NCI-H1048 (cell line): ENCODE measurements at regions not wholly inside any gene's neighbourhood (a gene's known extent, or its start where the extent isn't known, plus 50 kb on each side); places are given as distances from the start of the nearest gene placed in this dataset.

Experiments
- DNase-seq: peaks from one replicate; lab custom pipeline; 2025; lab: John Stamatoyannopoulos, UW

GRCh38 chr12:77352946-77353345, 287.6 kb upstream of the E2F7 start:
- no peak for DNase-seq

DNA sequence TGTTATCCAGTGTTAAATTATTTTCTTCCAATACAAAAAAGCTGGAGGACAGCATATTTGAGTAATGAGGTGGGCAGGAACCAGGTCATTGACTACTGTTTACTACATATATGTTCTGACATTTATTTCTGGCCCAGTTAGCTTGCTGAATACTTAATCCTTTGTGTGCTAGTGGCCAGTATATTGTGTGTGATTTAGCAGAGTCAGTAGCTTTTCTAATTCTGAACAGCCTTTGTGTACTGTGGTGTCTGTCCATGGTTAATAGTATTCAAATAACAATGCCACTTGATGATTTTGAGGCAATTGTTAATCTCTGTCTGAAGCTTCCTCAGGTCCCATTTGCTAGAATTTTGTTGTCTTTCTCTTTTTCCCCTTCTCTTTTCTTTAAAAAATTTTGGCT, 286.5 kb upstream of the E2F7 start:
- no peak for DNase-seq

- no peak for DNase-seq
Measured at GRCh38 chr12:77349689-77350370, 284.5 kb upstream of the E2F7 start.

DNA sequence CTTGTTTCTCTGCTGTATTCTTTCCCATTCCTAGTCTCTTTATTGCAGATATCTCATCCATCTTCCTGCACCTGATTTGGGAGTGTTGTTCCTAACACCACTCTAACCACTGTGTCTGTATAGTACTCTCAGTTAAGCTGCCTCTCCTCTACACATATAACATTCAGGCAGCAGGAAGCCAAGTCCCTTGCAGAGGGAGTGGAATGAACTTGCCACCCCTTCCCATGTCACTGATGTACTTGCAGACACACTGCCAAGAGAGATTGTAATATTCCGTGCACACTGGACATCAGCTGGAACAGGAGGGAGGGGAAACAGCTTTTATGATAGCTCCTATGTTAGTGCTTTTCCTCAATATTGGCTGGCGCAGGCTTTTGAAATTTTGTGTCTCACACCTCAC, 281.6 kb upstream of the E2F7 start:
- DNase-seq, result no peak

DNA sequence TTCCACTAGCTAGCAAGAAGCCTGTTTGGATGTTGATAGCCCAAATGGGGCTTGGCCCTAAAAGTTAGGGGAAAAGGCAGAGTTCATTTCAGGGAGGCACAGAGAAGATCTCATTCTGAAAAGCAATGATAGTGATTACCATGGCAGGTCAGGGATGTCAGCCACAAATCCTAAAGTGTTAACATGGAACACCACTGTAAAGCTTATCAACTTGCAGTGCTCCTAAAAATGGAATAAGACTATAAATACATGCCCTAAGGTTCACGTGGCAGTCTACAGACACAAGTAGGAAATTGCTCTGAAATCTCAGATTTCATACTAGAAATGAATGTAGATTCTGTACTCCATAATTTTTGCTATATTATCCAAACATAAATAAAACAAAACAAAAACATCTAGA, 280.0 kb upstream of the E2F7 start:
- DNase-seq, result no peak

DNA sequence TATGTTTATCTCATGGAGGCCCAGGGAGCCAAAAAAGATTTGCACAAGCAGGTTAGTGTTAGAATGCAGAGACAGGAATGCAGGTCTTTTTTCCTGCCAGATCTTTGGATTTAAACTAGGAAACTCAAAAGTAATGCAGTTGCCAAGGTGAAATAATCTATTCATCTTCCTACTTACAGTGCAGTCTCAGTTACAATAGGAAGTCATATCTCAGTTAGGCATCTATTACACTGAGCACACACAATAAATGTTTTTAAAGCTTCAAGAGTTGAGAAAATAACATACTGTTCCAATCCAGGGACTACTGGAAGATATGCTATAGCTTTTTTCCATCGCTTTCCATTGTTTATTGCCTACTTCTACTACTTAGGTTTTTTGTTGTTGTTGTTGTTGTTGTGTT, 279.3 kb upstream of the E2F7 start:
- no peak for DNase-seq

- DNase-seq, result no peak
Measured at GRCh38 chr12:77343291-77343690, 277.9 kb upstream of the E2F7 start.

- no peak for DNase-seq
Measured at GRCh38 chr12:77342253-77342652, 276.9 kb upstream of the E2F7 start.

DNA sequence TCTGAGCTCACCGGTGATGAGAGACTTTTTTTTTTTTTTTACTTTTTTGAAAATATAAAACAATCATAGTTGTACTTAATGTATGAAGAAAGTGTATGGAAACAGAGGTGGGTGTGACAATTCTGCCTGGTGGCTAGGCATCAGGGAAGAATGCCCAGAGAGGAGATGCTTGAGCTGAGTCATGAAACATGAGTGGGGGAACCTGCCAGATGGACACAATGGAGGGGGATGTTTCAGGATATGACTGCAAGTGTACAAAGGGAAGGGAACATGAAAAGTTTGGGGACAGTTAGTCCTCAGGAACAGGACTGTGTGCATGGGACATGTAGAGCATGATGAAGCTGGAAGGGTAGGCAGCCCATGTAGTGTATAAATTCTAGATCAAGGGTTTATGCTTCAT, 274.2 kb upstream of the E2F7 start:
- DNase-seq, result no peak

DNA sequence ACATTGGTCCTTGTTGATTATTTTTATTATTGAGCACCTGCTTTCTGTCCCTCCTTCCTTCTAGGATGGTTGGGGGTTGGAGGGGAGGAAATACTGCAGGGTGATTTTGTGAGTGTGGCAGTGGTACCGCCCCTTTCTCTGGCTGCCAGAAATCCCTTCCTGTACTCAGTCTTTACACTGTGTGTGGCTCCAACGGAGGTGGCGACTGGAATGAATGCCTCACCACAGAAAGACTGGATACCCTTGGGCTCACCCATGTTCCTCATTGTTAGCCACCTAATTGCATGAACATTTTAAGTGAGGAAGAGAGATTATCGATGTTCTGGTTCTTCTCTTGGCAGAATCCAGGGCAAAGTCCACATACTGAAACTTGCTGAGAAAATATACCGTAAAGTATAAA, 272.0 kb upstream of the E2F7 start:
- DNase-seq, result no peak

GRCh38 chr12:77334806-77335205, 269.4 kb upstream of the E2F7 start:
- DNase-seq, result no peak

DNA sequence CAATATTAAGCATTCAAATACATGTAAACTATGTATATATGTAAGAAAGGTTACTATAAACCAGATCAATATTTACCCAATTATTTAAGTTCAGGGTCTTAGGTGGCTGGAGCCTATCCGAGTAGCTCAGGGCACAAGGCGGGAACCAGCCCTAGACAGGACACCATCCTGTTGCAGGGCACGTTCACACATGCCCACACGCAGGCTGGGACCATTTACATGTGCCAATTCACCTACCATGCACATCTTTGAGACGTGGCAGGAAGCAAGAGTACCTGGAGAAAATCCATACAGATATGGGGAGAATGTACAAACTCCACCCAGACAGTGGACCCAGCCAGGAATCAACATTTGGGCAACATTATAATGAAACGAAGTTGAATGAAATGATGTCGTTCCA, 263.0 kb upstream of the E2F7 start:
- DNase-seq, result no peak

DNA sequence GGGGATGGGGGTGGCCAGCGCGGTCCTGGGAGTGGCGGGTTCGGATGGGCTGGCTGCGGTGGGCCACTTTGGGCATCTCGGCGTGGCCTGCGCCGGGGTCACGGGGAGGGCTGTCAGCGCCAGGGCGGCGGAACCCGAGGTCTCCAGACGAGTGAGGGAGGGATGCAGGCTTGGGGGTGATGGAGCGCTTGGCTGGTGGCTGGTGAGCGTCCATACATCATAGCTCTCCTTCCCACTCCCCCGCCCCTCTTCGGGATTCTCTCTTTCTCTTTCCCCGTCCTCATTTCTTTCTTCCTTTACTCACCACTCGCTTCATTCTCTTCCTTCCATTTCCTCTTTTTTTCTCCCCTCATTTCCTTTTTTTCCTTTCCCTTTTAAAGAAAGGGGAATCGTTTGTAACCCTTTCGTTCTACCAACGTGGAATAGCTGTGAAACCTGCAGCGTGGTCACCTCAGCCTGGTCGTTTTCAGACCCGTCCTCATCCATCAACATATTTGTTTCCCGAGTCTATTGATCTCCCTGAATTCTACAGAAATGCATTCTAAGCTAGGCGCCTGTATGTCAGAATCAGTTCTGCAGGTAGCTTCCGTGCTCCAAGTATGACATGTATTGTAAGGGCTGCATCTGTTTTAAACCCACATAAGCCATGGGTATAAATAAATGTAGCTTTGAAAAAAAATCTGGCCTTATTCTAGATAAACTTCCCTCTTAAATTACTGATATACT, 260.3 kb upstream of the E2F7 start:
- DNase-seq, result no peak

DNA sequence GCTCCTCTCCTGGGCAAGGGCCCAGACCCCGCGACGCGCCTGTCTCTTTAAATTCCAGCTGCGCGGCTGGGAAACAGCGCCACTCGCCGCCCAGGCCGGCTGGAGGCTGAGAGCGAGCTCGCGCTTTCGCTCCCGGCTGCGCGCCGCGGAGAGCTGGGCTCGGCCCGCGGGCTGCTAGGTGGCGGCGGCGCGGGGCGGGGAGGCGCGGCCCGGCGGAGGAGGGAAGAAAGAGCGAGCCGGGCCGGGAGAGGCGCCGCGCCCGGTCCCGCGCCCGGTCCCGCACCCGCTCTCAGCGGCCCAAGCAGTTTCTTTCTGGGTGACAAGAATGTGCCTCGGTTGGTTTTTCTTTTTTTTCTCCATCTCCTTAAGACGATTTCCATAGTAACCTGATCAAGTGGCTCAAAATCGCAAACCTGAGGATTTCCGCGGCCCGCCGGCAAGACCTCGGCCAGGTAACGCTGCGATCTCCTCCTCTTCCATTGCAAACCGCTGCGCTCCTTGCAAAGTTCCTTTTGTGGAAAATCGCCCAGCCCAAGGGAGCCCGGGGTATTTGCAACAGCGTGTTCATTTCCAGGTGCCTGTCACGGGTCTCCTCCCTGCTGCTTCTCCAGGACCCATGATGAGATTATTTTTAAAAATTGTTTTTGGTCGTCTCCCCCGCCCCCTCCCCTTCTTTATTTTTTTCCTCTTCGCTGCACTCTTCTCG, 259.5 kb upstream of the E2F7 start:
- peak; percentile 43 for DNase-seq

DNA sequence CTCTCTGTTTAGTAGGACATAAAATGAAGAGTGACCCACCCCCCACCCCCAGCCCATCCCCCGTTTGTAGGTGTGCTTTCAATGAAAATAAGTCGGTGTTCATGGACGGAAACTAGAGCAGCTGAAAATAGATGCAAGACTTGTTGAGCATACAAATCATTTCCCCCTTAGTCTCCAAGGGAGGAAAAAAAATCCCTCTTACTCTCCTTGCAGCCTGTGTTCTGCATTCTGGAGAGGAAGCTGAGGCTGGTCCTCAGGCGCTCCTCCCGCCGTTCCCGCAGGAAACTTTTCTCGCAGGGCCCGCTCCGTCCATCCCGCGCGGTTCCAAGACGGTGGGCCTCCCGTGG, 259.0 kb upstream of the E2F7 start:
- DNase-seq, result no peak

- DNase-seq, result no peak
Measured at GRCh38 chr12:77323788-77324415, 258.5 kb upstream of the E2F7 start.

DNA sequence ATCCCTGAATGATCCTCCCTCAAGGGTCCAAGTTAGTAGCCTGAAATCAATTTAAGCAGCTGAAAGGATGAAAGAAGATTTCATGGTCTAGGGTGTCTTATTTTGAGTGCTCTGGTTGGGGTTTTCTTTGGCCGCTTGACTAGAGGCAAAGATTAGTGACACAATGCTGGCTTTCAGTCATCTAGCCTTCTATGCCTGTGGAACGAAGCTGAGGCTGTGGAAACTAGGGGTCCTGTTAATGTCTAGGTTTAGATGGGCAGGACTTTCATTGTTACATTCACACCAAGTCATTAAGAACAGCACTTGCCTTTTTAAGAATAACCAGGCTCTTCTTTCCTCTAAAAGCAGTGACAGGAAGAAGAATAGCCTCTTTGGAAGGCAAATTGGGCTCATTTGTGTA, 253.8 kb upstream of the E2F7 start:
- no peak for DNase-seq

DNA sequence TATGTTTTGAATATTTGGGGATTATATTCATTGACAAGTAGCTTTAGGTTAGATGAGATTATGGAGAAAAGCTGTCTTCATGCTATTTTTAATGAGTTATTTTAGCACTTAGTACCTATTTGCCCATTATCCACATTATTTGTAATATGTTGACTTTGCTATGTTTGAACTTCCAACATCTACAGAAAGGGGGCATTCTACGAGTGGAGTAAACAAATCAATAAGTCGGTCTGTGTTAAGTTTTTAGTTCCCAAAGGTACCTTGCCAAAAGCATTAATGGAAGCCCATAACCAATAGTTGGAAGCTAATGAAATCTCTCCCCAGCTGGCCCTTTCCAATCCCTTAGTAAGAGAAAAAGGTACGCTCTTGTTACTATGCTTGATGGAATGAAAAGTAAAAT, 250.0 kb upstream of the E2F7 start:
- DNase-seq, result no peak

GRCh38 chr12:77314378-77315052, 249.1 kb upstream of the E2F7 start:
- DNase-seq, result no peak

DNA sequence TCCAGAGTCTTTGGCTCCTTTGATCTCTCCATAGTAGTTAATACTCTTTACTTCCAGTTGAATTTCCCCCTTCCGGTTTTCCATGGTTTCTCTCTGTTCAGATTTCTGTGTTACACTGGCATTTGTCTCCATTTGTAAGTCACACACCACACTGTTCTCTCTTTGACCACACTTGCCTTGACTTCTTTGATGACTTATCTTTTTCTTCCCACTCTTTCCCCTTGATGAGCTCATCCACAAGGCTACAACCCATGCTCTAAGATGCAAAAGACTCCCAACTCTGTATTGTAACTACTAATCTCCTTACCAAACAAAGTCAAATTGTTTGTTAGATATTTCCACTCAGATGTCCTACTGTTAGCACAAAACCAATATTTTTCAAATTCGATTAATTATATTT, 242.7 kb upstream of the E2F7 start:
- DNase-seq, result no peak

- no peak for DNase-seq
Measured at GRCh38 chr12:77300811-77301210, 235.4 kb upstream of the E2F7 start.

GRCh38 chr12:77299910-77300669, 234.7 kb upstream of the E2F7 start:
- no peak for DNase-seq
